ENCODE measurements at regions not wholly inside any gene's neighbourhood (a gene's known extent, or its start where the extent isn't known, plus 50 kb on each side); places are given as distances from the start of the nearest gene placed in this dataset.

- DNase-seq (ENCODE audit: extremely low read depth in 1 of 2, low read depth in 1 of 2): no peak
Observed at GRCh38 chr2:16283071-16283850, 342.9 kb downstream of the MYCN start.

GRCh38 chr2:16282511-16282910 lies 342.2 kb downstream of the MYCN start:
- no peak for DNase-seq (ENCODE audit: extremely low read depth in 1 of 2, low read depth in 1 of 2)

DNA sequence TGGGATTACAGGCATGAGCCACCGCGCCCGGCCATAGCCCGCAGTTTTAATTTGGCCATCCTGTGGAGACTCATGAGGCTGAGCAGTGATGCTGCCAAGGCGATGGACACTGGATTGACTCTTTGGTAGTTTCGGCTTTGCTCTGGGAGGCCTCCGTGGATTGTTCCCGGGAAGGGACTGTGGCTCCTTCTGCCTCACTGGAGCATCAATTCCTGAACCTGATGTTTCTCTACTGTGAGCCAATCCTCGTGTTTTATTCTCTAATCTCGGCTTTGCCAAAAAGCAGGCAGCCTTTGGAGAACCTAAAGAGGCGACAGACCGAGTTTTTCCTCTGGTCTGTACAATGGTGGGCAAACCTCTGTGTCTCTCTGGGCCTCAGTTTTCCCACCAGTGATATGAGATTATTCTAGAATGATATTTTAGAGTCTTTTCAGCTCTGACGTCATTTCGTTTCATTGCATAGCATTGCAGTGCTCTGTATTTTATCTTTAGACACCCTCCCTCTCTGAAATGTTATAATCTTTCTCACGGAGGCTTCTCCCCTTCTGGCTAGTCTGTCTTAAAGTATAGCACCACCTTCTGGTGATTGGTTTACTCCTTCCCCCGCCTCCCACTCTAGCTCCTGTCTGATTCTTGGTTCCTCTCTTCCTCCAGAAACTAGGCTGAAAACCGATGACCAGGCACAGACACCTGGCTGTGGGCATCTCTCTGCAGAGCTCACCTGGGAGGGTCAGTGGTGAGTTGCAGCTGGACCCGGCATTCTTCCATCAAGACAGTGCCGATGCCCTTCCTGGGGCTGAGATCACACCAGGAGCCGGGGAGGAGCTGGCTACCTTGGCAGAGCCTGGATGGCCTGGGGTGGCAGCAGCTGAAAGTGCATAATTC lies 341.3 kb downstream of the MYCN start:
- DNase-seq (ENCODE audit: extremely low read depth in 1 of 2, low read depth in 1 of 2): no peak

- no peak for DNase-seq (ENCODE audit: extremely low read depth in 1 of 2, low read depth in 1 of 2)
Observed at GRCh38 chr2:16280081-16280480, 339.7 kb downstream of the MYCN start.

DNA sequence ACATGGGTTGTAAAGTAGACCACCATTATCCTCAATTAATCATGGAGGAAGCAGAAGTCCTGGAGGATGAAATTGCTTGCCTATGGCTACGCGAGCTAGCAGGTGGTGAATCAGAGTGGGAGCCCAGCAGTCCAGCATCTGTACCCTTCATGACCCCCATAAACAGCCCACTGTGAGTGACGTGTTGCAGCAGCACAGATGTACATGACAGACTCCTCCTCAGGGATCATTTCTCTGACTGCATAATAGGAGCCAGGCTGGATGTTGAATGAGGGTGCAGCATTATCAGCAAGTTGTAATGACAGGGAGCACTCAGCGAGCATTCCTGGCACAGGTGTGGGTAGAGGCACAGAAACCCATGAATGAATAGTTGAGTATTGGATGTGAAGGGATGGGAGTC lies 339.3 kb downstream of the MYCN start:
- no peak for DNase-seq (ENCODE audit: extremely low read depth in 1 of 2, low read depth in 1 of 2)

DNA sequence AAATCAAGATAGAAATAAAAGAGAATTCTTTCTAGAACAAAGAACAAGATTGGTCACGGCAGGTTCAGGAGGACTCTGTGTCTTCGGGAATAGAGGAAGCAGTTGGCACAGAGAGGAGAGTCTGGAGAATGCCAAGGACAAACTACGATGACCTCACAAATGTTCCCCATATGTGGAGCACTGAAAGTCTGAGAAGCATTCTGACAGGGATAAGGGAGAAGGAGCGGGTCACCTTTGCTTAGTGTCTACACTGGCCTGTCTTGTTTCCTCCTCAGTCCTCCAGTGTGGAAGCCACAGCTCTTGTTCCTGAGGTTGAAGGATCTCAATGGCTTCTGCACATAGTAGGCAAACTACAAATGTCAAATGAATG lies 338.8 kb downstream of the MYCN start:
- no peak for DNase-seq (ENCODE audit: extremely low read depth in 1 of 2, low read depth in 1 of 2)

DNA sequence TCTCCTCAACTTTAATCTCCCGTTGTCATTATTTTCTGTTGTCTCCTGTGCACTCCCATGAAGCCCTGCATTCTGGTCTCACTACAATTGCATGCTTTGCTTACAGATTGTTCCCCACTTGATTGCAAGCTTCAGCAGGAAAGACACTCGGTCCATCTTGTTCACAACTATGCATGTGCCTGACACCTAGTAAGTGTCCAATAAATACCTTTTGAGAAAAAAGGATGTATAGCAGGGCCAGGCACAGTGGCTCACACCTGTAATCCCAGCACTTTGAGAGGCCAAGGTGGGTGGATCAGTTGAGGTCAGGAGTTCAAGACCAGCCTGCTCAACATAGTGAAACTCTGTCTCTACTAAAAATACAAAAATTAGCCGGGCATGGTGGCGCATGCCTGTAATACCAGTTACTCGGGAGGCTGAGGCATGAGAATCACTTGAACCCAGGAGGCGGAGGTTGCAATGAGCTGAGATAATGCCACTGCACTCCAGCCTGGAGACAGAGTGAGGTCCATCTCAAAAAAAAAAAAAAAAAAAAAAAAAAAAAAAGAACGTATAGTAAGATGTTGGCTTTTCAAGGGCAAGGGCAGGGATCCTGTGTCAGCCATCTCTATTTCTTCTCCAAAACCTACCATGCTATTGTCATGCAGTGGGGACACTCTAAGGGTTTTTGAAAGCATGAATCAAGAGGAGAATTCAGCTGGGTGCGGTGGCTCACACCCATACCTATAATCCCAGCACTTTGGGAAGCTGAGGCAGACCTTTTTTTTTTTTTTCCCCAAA lies 338.3 kb downstream of the MYCN start:
- no peak for DNase-seq (ENCODE audit: extremely low read depth in 1 of 2, low read depth in 1 of 2)

DNA sequence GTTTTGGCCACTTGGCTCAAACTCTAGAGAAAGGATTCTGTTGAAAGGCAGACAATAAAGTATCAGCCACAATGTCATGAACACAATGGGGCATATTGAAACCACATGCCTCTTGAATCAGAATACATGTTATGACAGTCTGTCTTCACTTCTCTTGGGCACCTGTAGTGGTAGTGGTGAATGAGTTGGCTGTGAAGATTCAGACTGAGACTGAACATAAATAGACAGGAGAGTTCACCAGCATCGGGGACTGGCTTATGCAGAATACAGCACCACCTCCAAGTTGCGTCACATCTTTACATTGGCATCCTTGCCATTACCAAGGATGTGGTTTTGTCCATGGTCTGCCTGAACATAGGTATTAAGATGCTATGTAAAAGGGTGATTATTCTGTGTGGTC lies 336.8 kb downstream of the MYCN start:
- no peak for DNase-seq (ENCODE audit: extremely low read depth in 1 of 2, low read depth in 1 of 2)

DNA sequence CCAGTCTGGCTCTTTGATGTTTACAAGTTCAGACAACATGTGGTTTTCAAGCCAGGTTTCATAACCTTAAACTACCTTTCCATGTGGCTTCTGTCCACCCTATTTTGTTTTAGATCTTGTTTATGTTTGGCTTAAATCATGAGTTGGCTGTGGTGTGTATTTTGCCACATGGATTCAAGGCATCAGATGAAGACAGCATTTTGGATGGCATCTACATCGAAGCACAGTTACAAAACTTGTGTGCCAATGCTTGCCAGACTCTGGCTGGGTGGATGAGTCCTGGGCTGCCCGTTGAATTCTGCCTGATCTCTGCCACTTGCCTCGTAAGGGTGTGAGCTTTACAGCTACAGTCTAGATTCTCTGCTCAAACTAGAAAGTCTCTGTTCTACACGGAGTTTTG lies 335.3 kb downstream of the MYCN start:
- DNase-seq (ENCODE audit: extremely low read depth in 1 of 2, low read depth in 1 of 2): no peak

- DNase-seq (ENCODE audit: extremely low read depth in 1 of 2, low read depth in 1 of 2): no peak
Observed at GRCh38 chr2:16275131-16275530, 334.8 kb downstream of the MYCN start.

DNA sequence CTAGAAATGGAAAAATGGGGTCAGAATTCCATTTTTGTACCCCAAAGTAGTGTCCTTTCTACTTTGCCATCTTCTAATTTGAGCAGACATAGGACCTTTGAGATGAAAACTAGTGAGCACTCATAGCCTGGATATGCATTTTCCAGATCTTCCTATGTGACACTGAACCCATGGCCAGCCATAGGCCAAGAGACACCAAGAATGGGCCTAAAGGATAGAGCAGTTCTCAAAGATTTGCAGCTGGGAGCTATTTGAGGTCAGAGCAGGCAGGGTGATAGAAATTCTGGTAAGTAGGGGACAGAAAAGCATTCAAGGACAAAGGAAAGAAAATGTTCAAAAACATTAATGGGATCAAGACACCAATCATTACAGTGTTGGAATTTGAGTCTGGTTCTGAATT lies 332.8 kb downstream of the MYCN start:
- no peak for DNase-seq (ENCODE audit: extremely low read depth in 1 of 2, low read depth in 1 of 2)

DNA sequence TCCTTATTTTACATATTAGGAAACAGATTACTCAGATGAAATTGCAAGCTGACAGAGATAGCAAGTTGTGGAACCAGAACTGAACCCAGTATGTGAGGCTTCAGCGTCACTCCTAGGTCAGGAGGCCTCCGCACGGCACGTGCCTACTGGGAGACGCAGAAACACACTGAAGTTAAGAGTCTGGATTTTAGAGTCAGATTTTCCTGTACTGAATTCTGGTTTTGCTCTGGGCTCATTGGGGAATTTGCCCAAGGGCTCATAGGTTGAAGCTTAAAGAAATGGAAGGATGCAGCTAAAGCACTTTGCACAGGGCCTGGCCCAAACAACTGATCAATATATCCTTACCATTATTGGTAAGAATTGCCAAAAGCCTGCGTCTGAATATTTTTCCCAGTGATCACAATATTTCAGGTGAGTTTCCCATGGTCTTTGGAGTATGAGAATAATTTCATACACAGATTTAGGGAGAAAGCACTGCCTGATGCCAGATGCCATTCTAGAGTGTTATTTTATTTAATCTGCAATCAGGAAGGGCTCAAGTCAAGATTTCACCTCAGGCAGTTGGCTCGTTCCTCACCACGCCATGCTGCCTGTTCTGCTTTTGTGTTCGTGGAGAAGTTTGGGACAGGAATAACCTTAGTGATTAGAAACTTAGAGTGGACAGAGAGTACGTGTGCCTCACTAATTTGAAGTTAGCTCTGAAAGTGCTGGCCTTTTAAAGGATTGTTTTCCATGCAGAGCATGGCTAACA lies 331.9 kb downstream of the MYCN start:
- DNase-seq (ENCODE audit: extremely low read depth in 1 of 2, low read depth in 1 of 2): no peak

DNA sequence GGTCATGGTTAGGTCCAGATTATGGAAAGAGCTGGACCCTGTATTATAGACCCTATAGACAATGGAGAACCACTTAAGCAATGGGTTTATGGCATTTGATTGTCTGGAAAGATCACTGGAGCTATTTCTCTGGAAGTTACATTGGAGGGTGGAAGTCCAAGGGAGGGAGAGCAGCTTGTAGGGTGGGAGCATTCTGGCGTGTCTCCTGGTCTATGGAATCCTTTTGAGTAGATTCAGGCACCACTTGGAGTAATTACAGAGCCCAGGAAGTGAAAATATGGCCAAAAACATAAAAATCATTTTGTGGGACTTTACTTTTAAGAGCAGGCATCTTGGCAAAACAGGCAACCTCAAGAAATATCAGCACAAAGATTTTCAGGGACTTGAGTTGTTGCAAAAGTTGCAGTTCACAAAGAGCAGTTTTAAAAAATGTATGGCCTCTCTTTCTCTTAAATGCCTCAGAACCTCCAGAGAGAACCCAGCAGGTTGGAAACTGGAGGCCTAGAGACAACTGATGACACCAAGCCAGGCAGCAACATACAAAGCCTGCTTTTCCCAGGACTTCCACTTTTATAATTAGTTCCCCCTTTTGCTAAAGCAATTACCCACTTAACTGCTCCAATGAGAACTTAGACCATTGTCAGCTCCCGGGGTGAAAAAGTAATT lies 331.0 kb downstream of the MYCN start:
- no peak for DNase-seq (ENCODE audit: extremely low read depth in 1 of 2, low read depth in 1 of 2)

DNA sequence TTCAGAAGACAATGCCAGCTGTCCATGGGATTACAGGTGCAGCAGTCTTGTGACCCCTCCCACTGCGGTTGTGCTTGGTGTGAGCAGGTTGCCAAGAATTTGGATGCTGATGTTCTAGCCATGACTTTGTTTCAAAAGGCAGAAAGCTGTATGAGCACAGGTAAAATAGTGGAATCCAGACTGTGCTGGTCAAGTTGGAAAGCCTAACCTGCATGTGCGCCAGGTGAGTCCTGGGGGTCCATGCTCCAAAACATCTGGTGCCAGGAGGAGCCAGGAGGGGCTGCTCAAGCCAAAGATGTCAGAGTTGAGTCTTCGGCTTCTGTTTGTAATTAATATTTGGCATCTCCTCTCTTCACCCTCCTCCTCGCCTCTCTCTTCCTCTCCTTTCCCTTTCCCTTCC lies 330.1 kb downstream of the MYCN start:
- DNase-seq (ENCODE audit: extremely low read depth in 1 of 2, low read depth in 1 of 2): no peak

GRCh38 chr2:16268301-16269000 lies 328.1 kb downstream of the MYCN start:
- no peak for DNase-seq (ENCODE audit: extremely low read depth in 1 of 2, low read depth in 1 of 2)

DNA sequence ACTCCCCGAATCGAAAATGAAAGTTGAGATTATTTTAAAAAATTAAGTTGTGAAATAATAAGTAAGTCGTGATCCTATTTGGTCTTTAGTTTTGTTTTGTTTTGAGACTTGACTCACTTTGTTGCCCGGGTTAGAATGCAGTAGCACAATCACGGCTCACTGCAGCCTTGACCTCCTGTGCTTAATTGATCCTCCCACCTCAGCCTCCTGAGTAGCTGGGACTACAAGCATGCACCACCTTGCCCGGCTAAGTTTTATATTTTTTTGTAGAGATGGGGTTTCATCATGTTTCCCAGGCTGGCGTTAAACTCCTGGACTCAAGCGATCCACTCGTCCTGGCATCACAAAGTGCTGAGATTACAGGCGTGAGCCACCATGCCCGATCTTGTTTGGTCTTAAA lies 326.2 kb downstream of the MYCN start:
- no peak for DNase-seq (ENCODE audit: extremely low read depth in 1 of 2, low read depth in 1 of 2)

DNA sequence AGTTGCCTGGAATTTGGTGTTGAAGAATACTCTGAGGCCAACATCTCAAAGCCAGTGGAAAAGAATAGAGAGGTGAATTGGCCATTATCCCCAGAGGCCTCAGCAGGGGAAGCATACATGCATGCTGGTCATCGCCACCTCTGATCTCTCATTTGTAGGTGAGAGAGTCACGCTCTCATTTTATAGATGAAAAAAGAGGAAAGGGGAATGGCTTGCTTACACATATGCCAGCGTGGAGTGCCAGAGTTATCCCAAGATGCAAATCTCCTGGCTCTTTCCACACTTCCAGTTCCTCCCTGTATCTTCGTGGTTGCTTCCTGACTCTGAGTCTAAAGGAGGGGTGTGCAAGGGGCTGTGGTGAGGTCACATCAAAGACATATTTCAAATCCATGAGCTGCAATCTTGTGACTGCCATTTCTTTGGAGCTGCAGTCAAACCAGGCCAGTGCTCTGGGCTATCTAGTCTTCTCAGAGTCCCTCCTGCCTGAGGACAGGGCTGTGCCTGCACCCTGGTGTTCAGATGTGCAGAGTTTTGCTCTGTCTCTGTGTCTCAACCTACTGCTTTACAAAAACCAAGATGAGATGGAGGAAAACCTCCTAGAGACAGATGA lies 324.7 kb downstream of the MYCN start:
- no peak for DNase-seq (ENCODE audit: extremely low read depth in 1 of 2, low read depth in 1 of 2)

DNA sequence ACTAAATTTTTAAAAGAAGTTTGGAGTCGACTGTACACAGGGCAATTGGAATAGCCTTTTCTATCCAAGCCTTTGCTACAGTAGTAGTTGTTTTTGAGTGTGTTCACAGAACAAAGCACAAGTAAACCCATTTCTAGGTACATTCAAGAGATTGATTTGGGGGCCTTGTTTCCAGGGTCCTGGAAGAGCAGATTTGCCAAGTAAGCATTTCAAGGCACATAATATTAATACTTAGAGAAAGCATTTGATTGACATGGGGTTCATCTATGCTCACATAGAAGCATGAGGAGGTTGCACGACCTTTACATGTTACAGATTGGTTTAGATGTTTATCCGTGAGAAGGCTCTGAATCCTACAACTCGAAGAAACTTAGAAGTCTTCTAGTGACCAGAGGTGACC lies 324.1 kb downstream of the MYCN start:
- DNase-seq (ENCODE audit: extremely low read depth in 1 of 2, low read depth in 1 of 2): no peak

- DNase-seq (ENCODE audit: extremely low read depth in 1 of 2, low read depth in 1 of 2): no peak
Observed at GRCh38 chr2:16263241-16263890, 323.0 kb downstream of the MYCN start.
